Naive thymus-derived CD4-positive, alpha-beta T cell (primary cell): ENCODE measurements at regions not wholly inside any gene's neighbourhood (a gene's known extent, or its start where the extent isn't known, plus 50 kb on each side); places are given as distances from the start of the nearest gene placed in this dataset.

Experiments
- ATAC-seq: fragments of 150-1000 bp; cut with Tn5 transposase; 2 replicates; pipeline ENCODE4 v1.10.0; 2021; ENCODE audit warnings: mild to moderate bottlenecking, moderate library complexity
- CTCF ChIA-PET: fragments of 350-600 bp; sonication (Branson Sonifier 250); formaldehyde crosslinking; loops from one replicate; lab custom pipeline; 2021; ENCODE audit warnings: antibody characterized with exemption; lab: Charles Lee
- POLR2A ChIA-PET: fragments of 350-600 bp; sonication (Branson Sonifier 250); formaldehyde crosslinking; loops from one replicate; lab custom pipeline; 2021; ENCODE audit warnings: antibody characterized with exemption, inconsistent platforms; lab: Charles Lee
- DNase-seq, 9 donors: peaks; one replicate each; pipeline versions ENCODE4 v3.0.0 to v3.0.0-alpha.2; 2020 to 2022; ENCODE audit warnings: mixed read lengths in 1 of 9
- H3K27ac ChIP-seq: one replicate; pipeline ENCODE4 v1.7.0; 2013; ENCODE audit warnings: mild to moderate bottlenecking, low read depth, low read length, moderate library complexity
- H3K27me3 ChIP-seq, 2 donors: one replicate each; pipeline ENCODE4 v1.7.0; 2013; ENCODE audit warnings: low read length in 2 of 2, mild to moderate bottlenecking in 2 of 2, moderate library complexity in 2 of 2; ENCODE audit not compliant: control insufficient read depth in 2 of 2, insufficient read depth in 2 of 2
- H3K36me3 ChIP-seq, 3 experiments: 1 replicate in 2 of 3; 2 replicates in 1 of 3; pipeline ENCODE4 v1.7.0; 2013; ENCODE audit warnings: low read length in 3 of 3, mild to moderate bottlenecking in 3 of 3, moderate library complexity in 1 of 3; ENCODE audit not compliant: insufficient read depth in 3 of 3, control insufficient read depth in 2 of 3
- H3K4me1 ChIP-seq, 2 donors: one replicate each; pipeline ENCODE4 v1.7.0; 2013; ENCODE audit warnings: low read length in 2 of 2, mild to moderate bottlenecking in 2 of 2, moderate library complexity in 1 of 2; ENCODE audit not compliant: control insufficient read depth in 2 of 2, insufficient read depth in 2 of 2
- H3K4me3 ChIP-seq: 2 replicates; pipeline ENCODE4 v1.7.0; 2013; ENCODE audit warnings: mild to moderate bottlenecking, low read length
- H3K9me3 ChIP-seq, 3 experiments: 1 replicate in 2 of 3; 2 replicates in 1 of 3; pipeline ENCODE4 v1.7.0; 2013; ENCODE audit warnings: low read length in 3 of 3; ENCODE audit not compliant: control insufficient read depth in 2 of 3
- H3K27ac Mint-ChIP-seq, 9 donors: one replicate each; pipeline ENCODE4 v1.8.0; 2020 to 2022; ENCODE audit warnings: mixed read lengths in 9 of 9, mild to moderate bottlenecking in 8 of 9, moderate library complexity in 5 of 9, inconsistent platforms in 2 of 9
- H3K27me3 Mint-ChIP-seq, 5 donors: one replicate each; pipeline ENCODE4 v1.8.0; 2021 to 2022; ENCODE audit warnings: mixed read lengths in 5 of 5, mild to moderate bottlenecking in 1 of 5
- H3K36me3 Mint-ChIP-seq, 5 donors: one replicate each; pipeline ENCODE4 v1.8.0; 2020 to 2022; ENCODE audit warnings: mixed read lengths in 5 of 5, mild to moderate bottlenecking in 3 of 5, inconsistent platforms in 1 of 5
- H3K4me1 Mint-ChIP-seq, 7 donors: one replicate each; pipeline ENCODE4 v1.8.0; 2020 to 2022; ENCODE audit warnings: mixed read lengths in 7 of 7, mild to moderate bottlenecking in 3 of 7, inconsistent platforms in 1 of 7
- H3K4me3 Mint-ChIP-seq, 10 donors: one replicate each; pipeline ENCODE4 v1.8.0; 2020 to 2022; ENCODE audit warnings: mild to moderate bottlenecking in 10 of 10, mixed read lengths in 10 of 10, moderate library complexity in 6 of 10, inconsistent platforms in 2 of 10
- H3K9me3 Mint-ChIP-seq, 11 donors: one replicate each; pipeline ENCODE4 v1.8.0; 2020 to 2022; ENCODE audit warnings: mixed read lengths in 11 of 11, mild to moderate bottlenecking in 4 of 11, inconsistent platforms in 1 of 11, moderate library complexity in 1 of 11
- intact Hi-C, 2 donors: fragments of 100-400 bp; cut with micrococcal nuclease; formaldehyde crosslinking; loops; one replicate each; pipeline ENCODE4 v1.15.1; 2023

DNA sequence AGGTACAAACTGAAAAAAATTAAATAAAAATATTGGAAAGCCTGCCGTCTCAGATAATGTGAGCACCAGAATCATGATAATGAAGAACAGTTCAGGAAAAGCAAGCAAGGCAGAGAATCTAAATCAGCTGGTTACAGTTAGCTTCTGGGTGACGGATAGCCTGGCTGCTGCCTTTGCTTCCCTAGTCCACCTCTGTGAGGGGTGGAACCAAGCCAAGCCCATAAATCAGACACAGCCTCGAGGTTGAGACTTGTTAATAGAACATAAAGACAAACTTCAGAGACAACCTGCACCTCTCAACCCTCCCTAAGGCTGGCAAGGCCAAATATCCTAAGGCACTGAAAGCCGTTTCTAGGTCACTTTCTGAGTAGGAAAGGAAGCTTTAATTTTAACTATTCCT, 334.7 kb upstream of the SLC39A10 start:
- Histone ChIP-seq H3K27ac (no peak overlapping the region), H3K4me1 (no peaks in the 10 kb centered on the region), H3K36me3 (no peaks in the 10 kb centered on the region), H3K9me3 (no peaks in the 10 kb centered on the region), H3K27me3 (no peaks in the 10 kb centered on the region), H3K4me3 (no peak overlapping the region)
- peaks cover 0 to 29% (median 14%) of the 10 kb centered on the region in 7 donors for H3K4me1 Mint-ChIP-seq
- DNase-seq (no peak), ATAC-seq (no peak)
- CTCF ChIA-PET, result interaction anchor here (1.5 kb wide), 1 partner anchor 9 kb away, joined by 3 read pairs; no protein-coding TSS in a partner anchor
- POLR2A ChIA-PET, result no interaction called here
- H3K4me3 Mint-ChIP-seq, result no peak overlapping the region
- H3K27ac Mint-ChIP-seq, result peak overlapping the region in 1 of 9 donors; percentile 52
- H3K27me3 Mint-ChIP-seq, result peaks cover 0 to 4% (median 0%) of the 10 kb centered on the region in 5 donors
- peaks cover 0 to 13% (median 0%) of the 10 kb centered on the region in 5 donors for H3K36me3 Mint-ChIP-seq
- peaks cover 0 to 11% (median 4%) of the 10 kb centered on the region in 11 donors for H3K9me3 Mint-ChIP-seq
- intact Hi-C loops, result no loop called here

GRCh38 chr2:195320413-195320973, 336.5 kb upstream of the SLC39A10 start:
- Histone ChIP-seq H3K9me3 (no peaks in the 10 kb centered on the region), H3K4me1 (no peaks in the 10 kb centered on the region), H3K27ac (no peak overlapping the region), H3K27me3 (no peaks in the 10 kb centered on the region), H3K36me3 (no peaks in the 10 kb centered on the region), H3K4me3 (no peak overlapping the region)
- H3K36me3 Mint-ChIP-seq, result peaks cover 0 to 13% (median 0%) of the 10 kb centered on the region in 5 donors
- ChIA-PET CTCF (no interaction called here), POLR2A (interaction anchor here (1.1 to 1.5 kb wide), 2 partner anchors 337 to 342 kb away, joined by 3 read pairs; no protein-coding TSS in a partner anchor)
- peaks cover 0 to 35% (median 18%) of the 10 kb centered on the region in 7 donors for H3K4me1 Mint-ChIP-seq
- H3K9me3 Mint-ChIP-seq, result peaks cover 0 to 9% (median 4%) of the 10 kb centered on the region in 11 donors
- ATAC-seq, result no peak
- no peak for DNase-seq
- H3K4me3 Mint-ChIP-seq, result no peak overlapping the region
- H3K27ac Mint-ChIP-seq, result no peak overlapping the region
- intact Hi-C loops, result no loop called here
- no peaks in the 10 kb centered on the region for H3K27me3 Mint-ChIP-seq

- CTCF ChIA-PET, result interaction anchor here (0.6 to 1.7 kb wide), 9 partner anchors 12 to 1019 kb away, joined by 3 to 10 read pairs (median 3); no protein-coding TSS in a partner anchor
- Mint-ChIP-seq H3K27me3 (no peaks in the 10 kb centered on the region), H3K9me3 (peaks cover 0 to 9% (median 3%) of the 10 kb centered on the region in 11 donors), H3K4me3 (no peak overlapping the region), H3K4me1 (peaks cover 0 to 35% (median 18%) of the 10 kb centered on the region in 7 donors), H3K36me3 (peaks cover 0 to 10% (median 0%) of the 10 kb centered on the region in 5 donors), H3K27ac (no peak overlapping the region)
- Histone ChIP-seq H3K9me3 (no peaks in the 10 kb centered on the region), H3K4me3 (no peak overlapping the region), H3K27ac (no peak overlapping the region), H3K36me3 (no peaks in the 10 kb centered on the region), H3K4me1 (no peaks in the 10 kb centered on the region), H3K27me3 (no peaks in the 10 kb centered on the region)
- ATAC-seq, result no peak
- intact Hi-C loops, result loop anchor here (2.0 to 5.0 kb wide), 4 partner anchors 619 to 852 kb away; no protein-coding TSS in a partner anchor
- POLR2A ChIA-PET, result interaction anchor here (0.6 to 1.5 kb wide), 3 partner anchors 338 to 1442 kb away, joined by 3 to 4 read pairs (median 3); no protein-coding TSS in a partner anchor
- DNase-seq, result no peak
These were observed 337.2 kb upstream of the SLC39A10 start for GRCh38 chr2:195319548-195320412.

- Mint-ChIP-seq H3K4me1 (peaks cover 0 to 35% (median 18%) of the 10 kb centered on the region in 7 donors), H3K4me3 (no peak overlapping the region), H3K9me3 (peaks cover 0 to 7% (median 1%) of the 10 kb centered on the region in 11 donors), H3K27ac (no peak overlapping the region), H3K27me3 (no peaks in the 10 kb centered on the region), H3K36me3 (peaks cover 0 to 8% (median 0%) of the 10 kb centered on the region in 5 donors)
- DNase-seq, result no peak
- Histone ChIP-seq H3K9me3 (no peaks in the 10 kb centered on the region), H3K4me1 (no peaks in the 10 kb centered on the region), H3K27ac (no peak overlapping the region), H3K4me3 (no peak overlapping the region), H3K36me3 (no peaks in the 10 kb centered on the region), H3K27me3 (no peaks in the 10 kb centered on the region)
- intact Hi-C loops, result loop anchor here (2.0 to 5.0 kb wide), 4 partner anchors 620 to 852 kb away; no protein-coding TSS in a partner anchor
- POLR2A ChIA-PET, result no interaction called here
- CTCF ChIA-PET, result interaction anchor here (0.6 to 1.7 kb wide), 9 partner anchors 12 to 1019 kb away, joined by 3 to 10 read pairs (median 3); no protein-coding TSS in a partner anchor
- ATAC-seq, result no peak
These were observed 337.9 kb upstream of the SLC39A10 start for GRCh38 chr2:195319112-195319460.

DNA sequence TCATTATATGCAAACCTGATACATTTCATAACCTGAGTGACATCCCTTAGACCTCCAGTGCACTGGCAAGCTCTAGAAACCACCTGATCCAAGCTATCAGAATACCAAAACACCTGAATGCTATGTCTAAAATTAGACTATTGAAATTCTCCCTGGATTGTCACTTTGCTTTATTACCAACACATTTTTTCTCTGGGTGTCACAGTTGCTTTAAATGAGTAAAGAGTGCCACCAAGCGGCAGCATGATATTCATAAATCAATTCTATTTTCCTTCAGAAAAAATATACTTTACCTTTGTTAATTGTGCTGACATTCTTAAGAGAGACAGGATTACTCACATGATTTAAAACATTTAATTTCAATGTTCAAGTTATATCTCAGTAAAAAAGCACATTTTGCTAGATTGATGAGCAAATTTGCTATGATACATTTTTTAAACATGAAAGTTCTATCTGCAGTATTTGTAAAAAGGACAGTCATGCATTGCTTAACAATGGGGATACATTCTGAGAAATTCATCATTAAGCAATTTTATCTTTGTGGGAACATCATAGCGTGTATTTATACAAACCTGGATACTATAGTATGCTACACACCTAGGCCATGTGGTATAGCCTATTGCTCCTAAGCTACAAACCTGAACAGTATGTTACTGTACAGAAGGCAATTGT, 338.4 kb upstream of the SLC39A10 start:
- no peaks in the 10 kb centered on the region for H3K27me3 ChIP-seq
- no peak overlapping the region for H3K4me3 ChIP-seq
- Mint-ChIP-seq H3K9me3 (peaks cover 0 to 2% (median 0%) of the 10 kb centered on the region in 11 donors), H3K4me1 (peaks cover 0 to 35% (median 18%) of the 10 kb centered on the region in 7 donors), H3K4me3 (no peak overlapping the region), H3K27me3 (no peaks in the 10 kb centered on the region), H3K27ac (no peak overlapping the region), H3K36me3 (peaks cover 0 to 4% (median 0%) of the 10 kb centered on the region in 5 donors)
- intact Hi-C loops, result loop anchor here (1.0 to 5.0 kb wide), 8 partner anchors 342 to 1152 kb away; no protein-coding TSS in a partner anchor
- ChIA-PET POLR2A (no interaction called here), CTCF (interaction anchor here (0.7 to 1.7 kb wide), 7 partner anchors 13 to 532 kb away, joined by 3 to 10 read pairs (median 3); no protein-coding TSS in a partner anchor)
- H3K27ac ChIP-seq, result no peak overlapping the region
- no peaks in the 10 kb centered on the region for H3K9me3 ChIP-seq
- H3K4me1 ChIP-seq, result no peaks in the 10 kb centered on the region
- peak; percentile 57 for ATAC-seq
- DNase-seq, result peak in 7 of 9 donors; percentile 11 to 57 (median 53)
- no peaks in the 10 kb centered on the region for H3K36me3 ChIP-seq

GRCh38 chr2:195317550-195317949, 339.5 kb upstream of the SLC39A10 start:
- no peak for ATAC-seq
- Histone ChIP-seq H3K4me1 (no peaks in the 10 kb centered on the region), H3K4me3 (no peak overlapping the region), H3K27me3 (no peaks in the 10 kb centered on the region), H3K9me3 (no peaks in the 10 kb centered on the region), H3K27ac (no peak overlapping the region), H3K36me3 (no peaks in the 10 kb centered on the region)
- ChIA-PET POLR2A (no interaction called here), CTCF (interaction anchor here (0.6 kb wide), 1 partner anchor 883 kb away, joined by 6 read pairs; no protein-coding TSS in a partner anchor)
- H3K4me1 Mint-ChIP-seq, result peaks cover 0 to 35% (median 18%) of the 10 kb centered on the region in 7 donors
- H3K27ac Mint-ChIP-seq, result no peak overlapping the region
- no peaks in the 10 kb centered on the region for H3K9me3 Mint-ChIP-seq
- intact Hi-C loops, result loop anchor here in 1 of 2 donors (5.0 kb wide), 1 partner anchor 850 kb away; no protein-coding TSS in a partner anchor
- DNase-seq, result no peak
- H3K27me3 Mint-ChIP-seq, result no peaks in the 10 kb centered on the region
- H3K36me3 Mint-ChIP-seq, result peaks cover 0 to 6% (median 0%) of the 10 kb centered on the region in 5 donors
- no peak overlapping the region for H3K4me3 Mint-ChIP-seq
